WERI-Rb-1 (cell line): ENCODE measurements at regions not wholly inside any gene's neighbourhood (a gene's known extent, or its start where the extent isn't known, plus 50 kb on each side); places are given as distances from the start of the nearest gene placed in this dataset.

ENCODE experiments used
- DNase-seq: peaks from one replicate; pipeline ENCODE4 v3.0.0-alpha.2; 2020
- H3K27ac ChIP-seq: fragments of 250-450 bp; sonication (Bioruptor Pico); 2 replicates; pipeline ENCODE4 v1.5.1; 2020; ENCODE audit warnings: mild to moderate bottlenecking, moderate library complexity
- H3K27me3 ChIP-seq: fragments of 250-450 bp; sonication (Bioruptor Pico); 2 replicates; pipeline ENCODE4 v1.5.1; 2021; ENCODE audit warnings: mild to moderate bottlenecking, low read depth, moderate library complexity; ENCODE audit not compliant: insufficient read depth, severe bottlenecking
- H3K36me3 ChIP-seq: fragments of 250-450 bp; sonication (Bioruptor Pico); 2 replicates; pipeline ENCODE4 v1.5.1; 2020; ENCODE audit warnings: mild to moderate bottlenecking, moderate library complexity
- H3K4me3 ChIP-seq: 2 replicates; pipeline ENCODE4 v1.5.1; 2011; ENCODE audit warnings: low read depth, mild to moderate bottlenecking, control low read depth, low read length
- H3K9me3 ChIP-seq: fragments of 250-450 bp; sonication (Bioruptor Pico); 2 replicates; pipeline ENCODE4 v1.5.1; 2021; ENCODE audit warnings: mild to moderate bottlenecking, moderate library complexity; ENCODE audit not compliant: severe bottlenecking
- CTCF ChIP-seq: IDR thresholded peaks from 2 replicates; pipeline ENCODE4 v1.5.1; 2011; ENCODE audit warnings: low read depth, mild to moderate bottlenecking, control low read depth, inconsistent platforms, low read length

GRCh38 chr3:76387000-76387399 lies 601.7 kb upstream of the ZNF717 start:
- Histone ChIP-seq H3K36me3 (no peaks in the 10 kb centered on the region), H3K27me3 (no peaks in the 10 kb centered on the region), H3K27ac (no peak overlapping the region), H3K4me3 (no peak overlapping the region), H3K9me3 (no peaks in the 10 kb centered on the region)
- TF ChIP-seq CTCF: no peak
- no peak for DNase-seq

- H3K36me3 ChIP-seq: no peaks in the 10 kb centered on the region
- H3K27ac ChIP-seq: no peak overlapping the region
- no peaks in the 10 kb centered on the region for H3K9me3 ChIP-seq
- H3K27me3 ChIP-seq: no peaks in the 10 kb centered on the region
- TF ChIP-seq CTCF: no peak
- no peak overlapping the region for H3K4me3 ChIP-seq
- DNase-seq: no peak
Observed at GRCh38 chr3:76400141-76400540, 614.8 kb upstream of the ZNF717 start.

GRCh38 chr3:76402926-76403325 lies 617.6 kb upstream of the ZNF717 start:
- no peaks in the 10 kb centered on the region for H3K36me3 ChIP-seq
- no peaks in the 10 kb centered on the region for H3K9me3 ChIP-seq
- H3K27ac ChIP-seq: no peak overlapping the region
- DNase-seq: no peak
- H3K4me3 ChIP-seq: no peak overlapping the region
- no peaks in the 10 kb centered on the region for H3K27me3 ChIP-seq
- TF ChIP-seq CTCF: no peak

- Histone ChIP-seq H3K27me3 (no peaks in the 10 kb centered on the region), H3K9me3 (no peaks in the 10 kb centered on the region), H3K27ac (no peak overlapping the region), H3K36me3 (no peaks in the 10 kb centered on the region), H3K4me3 (no peak overlapping the region)
- no peak for DNase-seq
- no peak for TF ChIP-seq CTCF
Observed at GRCh38 chr3:76403556-76403955, 618.2 kb upstream of the ZNF717 start.

- no peak for DNase-seq
- Histone ChIP-seq H3K27ac (no peak overlapping the region), H3K4me3 (no peak overlapping the region), H3K9me3 (no peaks in the 10 kb centered on the region), H3K36me3 (no peaks in the 10 kb centered on the region), H3K27me3 (no peaks in the 10 kb centered on the region)
- no peak for TF ChIP-seq CTCF
Observed at GRCh38 chr3:76405196-76405595, 619.8 kb upstream of the ZNF717 start.

GRCh38 chr3:76410762-76411281 lies 625.5 kb upstream of the ZNF717 start:
- Histone ChIP-seq H3K9me3 (no peaks in the 10 kb centered on the region), H3K36me3 (no peaks in the 10 kb centered on the region), H3K27ac (no peak overlapping the region), H3K4me3 (no peak overlapping the region), H3K27me3 (no peaks in the 10 kb centered on the region)
- TF ChIP-seq CTCF: no peak
- DNase-seq: no peak
